DND-41 (cell line): ENCODE measurements at regions not wholly inside any gene's neighbourhood (a gene's known extent, or its start where the extent isn't known, plus 50 kb on each side); places are given as distances from the start of the nearest gene placed in this dataset.

Source experiments
- ATAC-seq: fragments of 200-7000 bp; cut with Tn5 transposase; 3 replicates; pipeline ENCODE4 v1.9.1; 2021; ENCODE audit warnings: low read depth; ENCODE audit not compliant: insufficient read depth
- DNase-seq: peaks from one replicate; pipeline ENCODE4 v3.0.0-alpha.2; 2020
- H2AFZ ChIP-seq: 2 replicates; pipeline ENCODE4 v1.6.0; 2012; ENCODE audit warnings: low read depth, low read length
- H3K27ac ChIP-seq: 2 replicates; pipeline ENCODE4 v1.5.1; 2012; ENCODE audit warnings: low read length, inconsistent platforms
- H3K27me3 ChIP-seq: fragments of 200-600 bp; sonication (generic); 2 replicates; pipeline ENCODE4 v1.6.0; 2012; ENCODE audit warnings: low read length, mild to moderate bottlenecking, inconsistent platforms; ENCODE audit not compliant: insufficient read depth, poor library complexity
- H3K36me3 ChIP-seq: 2 replicates; pipeline ENCODE4 v1.5.1; 2012; ENCODE audit warnings: low read length, inconsistent platforms; ENCODE audit not compliant: insufficient read depth
- H3K4me1 ChIP-seq: 2 replicates; pipeline ENCODE4 v1.5.1; 2012; ENCODE audit warnings: mild to moderate bottlenecking, low read length; ENCODE audit not compliant: insufficient read depth
- H3K4me2 ChIP-seq: 2 replicates; pipeline ENCODE4 v1.6.0; 2012; ENCODE audit warnings: mild to moderate bottlenecking, moderate library complexity, low read length, inconsistent platforms; ENCODE audit not compliant: insufficient read depth
- H3K4me3 ChIP-seq, 2 experiments: fragments of 200-600 bp in 1 of 2; shearing (Covaris generic) in 1 of 2; 2 replicates each; pipeline ENCODE4 v1.5.1; 2012 to 2016; ENCODE audit warnings: inconsistent platforms in 2 of 2, low read length in 2 of 2, mild to moderate bottlenecking in 2 of 2, low read depth in 1 of 2, moderate library complexity in 1 of 2
- H3K79me2 ChIP-seq: 2 replicates; pipeline ENCODE4 v1.6.0; 2012; ENCODE audit warnings: low read length, inconsistent platforms; ENCODE audit not compliant: insufficient read depth
- H3K9ac ChIP-seq: 2 replicates; pipeline ENCODE4 v1.6.0; 2012; ENCODE audit warnings: low read depth, mild to moderate bottlenecking, inconsistent platforms, low read length, moderate library complexity
- H3K9me3 ChIP-seq: 2 replicates; pipeline ENCODE4 v1.5.1; 2012; ENCODE audit warnings: low read length, moderate library complexity, mild to moderate bottlenecking, inconsistent platforms; ENCODE audit not compliant: insufficient read depth, severe bottlenecking
- H4K20me1 ChIP-seq: 2 replicates; pipeline ENCODE4 v1.6.0; 2012; ENCODE audit warnings: low read length; ENCODE audit not compliant: insufficient read depth
- CTCF ChIP-seq: IDR thresholded peaks from 2 replicates; pipeline ENCODE4 v1.5.1; 2012; ENCODE audit warnings: borderline replicate concordance, low read length, moderate library complexity, mild to moderate bottlenecking; ENCODE audit not compliant: poor library complexity, severe bottlenecking; ENCODE audit errors: extremely low read depth
- EZH2 ChIP-seq: IDR thresholded peaks from 3 replicates; pipeline ENCODE4 v1.6.1; 2012; ENCODE audit warnings: borderline replicate concordance, low read depth, mild to moderate bottlenecking, moderate library complexity, low read length, inconsistent platforms; ENCODE audit not compliant: severe bottlenecking

- ATAC-seq (no peak), DNase-seq (no peak)
- Histone ChIP-seq H3K4me3 (no peak overlapping the region), H3K4me2 (no peak overlapping the region), H3K9me3 (no peaks in the 10 kb centered on the region), H3K27ac (no peak overlapping the region), H4K20me1 (no peaks in the 10 kb centered on the region), H3K79me2 (no peaks in the 10 kb centered on the region), H3K36me3 (no peaks in the 10 kb centered on the region), H3K27me3 (no peaks in the 10 kb centered on the region), H2AFZ (no peak overlapping the region), H3K4me1 (no peaks in the 10 kb centered on the region), H3K9ac (no peak overlapping the region)
- TF ChIP-seq CTCF, result no peak
- TF ChIP-seq EZH2, result no peak
These were observed 317.5 kb upstream of the MARCKS start for GRCh38 chr6:113539623-113540022.

GRCh38 chr6:113540466-113540865 lies 316.7 kb upstream of the MARCKS start:
- no peak overlapping the region for H3K4me3 ChIP-seq
- no peak overlapping the region for H2AFZ ChIP-seq
- no peaks in the 10 kb centered on the region for H3K79me2 ChIP-seq
- ATAC-seq (no peak), DNase-seq (no peak)
- H3K9ac ChIP-seq, result no peak overlapping the region
- H3K27ac ChIP-seq, result no peak overlapping the region
- no peak overlapping the region for H3K4me2 ChIP-seq
- H3K4me1 ChIP-seq, result no peaks in the 10 kb centered on the region
- H3K9me3 ChIP-seq, result no peaks in the 10 kb centered on the region
- no peaks in the 10 kb centered on the region for H3K27me3 ChIP-seq
- H3K36me3 ChIP-seq, result no peaks in the 10 kb centered on the region
- H4K20me1 ChIP-seq, result no peaks in the 10 kb centered on the region
- TF ChIP-seq CTCF (no peak), EZH2 (no peak)

DNA sequence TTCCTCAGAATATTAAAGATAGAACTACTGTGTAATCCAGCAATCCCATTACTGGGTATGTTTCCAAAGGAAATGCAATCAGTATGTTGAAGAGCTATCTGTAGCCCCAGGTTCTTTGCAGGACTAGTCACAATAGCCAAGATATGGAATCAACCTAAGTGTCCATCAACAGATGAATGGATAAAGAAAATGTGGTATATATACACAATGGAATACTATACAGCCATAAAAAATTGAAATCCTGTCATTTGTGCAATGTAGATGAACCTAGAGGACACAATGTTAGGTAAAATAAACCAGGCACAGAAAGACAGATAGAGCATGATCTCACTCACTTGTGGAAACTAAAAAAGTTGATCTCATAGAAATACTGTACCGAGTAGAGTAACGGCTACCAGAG lies 306.0 kb upstream of the MARCKS start:
- H3K79me2 ChIP-seq, result no peaks in the 10 kb centered on the region
- no peak for DNase-seq
- H3K27me3 ChIP-seq, result no peaks in the 10 kb centered on the region
- TF ChIP-seq CTCF, result no peak
- TF ChIP-seq EZH2, result no peak
- H3K9me3 ChIP-seq, result no peaks in the 10 kb centered on the region
- ATAC-seq, result no peak
- H3K4me3 ChIP-seq, result no peak overlapping the region
- no peaks in the 10 kb centered on the region for H3K36me3 ChIP-seq
- no peaks in the 10 kb centered on the region for H4K20me1 ChIP-seq
- no peaks in the 10 kb centered on the region for H3K4me1 ChIP-seq
- H2AFZ ChIP-seq, result no peak overlapping the region
- no peak overlapping the region for H3K4me2 ChIP-seq
- no peak overlapping the region for H3K9ac ChIP-seq
- no peak overlapping the region for H3K27ac ChIP-seq

DNA sequence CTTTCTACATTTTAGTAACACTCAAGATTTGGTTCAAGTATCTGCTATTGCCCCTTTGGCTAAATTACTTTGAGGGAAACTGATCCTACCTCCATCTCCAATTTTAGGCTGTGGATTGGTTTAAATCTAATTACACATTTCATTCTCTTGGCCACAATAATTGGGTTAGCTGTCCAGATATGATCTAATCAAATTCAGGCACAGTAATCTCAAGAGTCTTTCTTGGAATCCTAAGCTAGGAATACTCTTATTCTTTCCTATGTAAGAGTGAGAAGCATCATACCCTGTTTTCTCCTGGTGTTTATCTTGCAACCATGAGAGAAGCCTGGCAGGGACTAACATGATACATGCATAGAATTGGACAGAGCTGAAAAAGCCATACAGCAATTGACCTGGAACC lies 300.4 kb upstream of the MARCKS start:
- no peaks in the 10 kb centered on the region for H3K9me3 ChIP-seq
- no peaks in the 10 kb centered on the region for H4K20me1 ChIP-seq
- no peak for DNase-seq
- H3K4me1 ChIP-seq, result no peaks in the 10 kb centered on the region
- H3K4me2 ChIP-seq, result no peak overlapping the region
- no peak overlapping the region for H3K9ac ChIP-seq
- H2AFZ ChIP-seq, result no peak overlapping the region
- H3K36me3 ChIP-seq, result no peaks in the 10 kb centered on the region
- H3K79me2 ChIP-seq, result no peaks in the 10 kb centered on the region
- no peak overlapping the region for H3K4me3 ChIP-seq
- H3K27ac ChIP-seq, result no peak overlapping the region
- no peak for TF ChIP-seq CTCF
- no peak for TF ChIP-seq EZH2
- H3K27me3 ChIP-seq, result no peaks in the 10 kb centered on the region
- ATAC-seq, result no peak
